ENCODE measurements at regions not wholly inside any gene's neighbourhood (a gene's known extent, or its start where the extent isn't known, plus 50 kb on each side); places are given as distances from the start of the nearest gene placed in this dataset.
A peak's percentile ranks its signal among the peaks of the same experiment; 100 is the strongest.
"Not testable (repeated sequence)": the region's sequence is repeated elsewhere in the genome, so short reads cannot be mapped to it uniquely, and the experiment has no call there.

- H3K27me3 ChIP-seq (replicated peaks in 2 of 5; ENCODE audit: control insufficient read depth in 4 of 5, insufficient read depth in 5 of 5, low read length in 4 of 5); H3K4me1 ChIP-seq (ENCODE audit: control extremely low read depth in 1 of 4, control insufficient read depth in 4 of 4, insufficient read depth in 4 of 4, low read length in 3 of 4); H3K4me3 ChIP-seq (ENCODE audit: control insufficient read depth in 1 of 7, extremely low read depth in 1 of 7, insufficient read depth in 4 of 7, low read depth in 2 of 7, low read length in 6 of 7); CTCF ChIA-PET; H3K9me3 ChIP-seq (ENCODE audit: control extremely low read depth in 1 of 5, control insufficient read depth in 4 of 5, insufficient read depth in 2 of 5, low read depth in 1 of 5, low read length in 4 of 5); POLR2A ChIA-PET; H3K27ac ChIP-seq (ENCODE audit: insufficient read depth in 1 of 2, low read depth in 1 of 2, low read length in 2 of 2, poor library complexity in 1 of 2, severe bottlenecking in 2 of 2); H3K36me3 ChIP-seq (ENCODE audit: control insufficient read depth in 4 of 4, insufficient read depth in 4 of 4, low read length in 3 of 4): not testable (repeated sequence)
- DNase-seq: peak; percentile 5 to 70 (median 56)
- 83% methylated on average over 24 of the region's 39 CpGs for WGBS (ENCODE audit: insufficient coverage)
These were observed 190.7 kb upstream of the VIPR2 start for GRCh38 chr7:159335181-159335926.

- H3K27ac ChIP-seq (ENCODE audit: insufficient read depth in 1 of 2, low read depth in 1 of 2, low read length in 2 of 2, poor library complexity in 1 of 2, severe bottlenecking in 2 of 2); H3K36me3 ChIP-seq (ENCODE audit: control insufficient read depth in 4 of 4, insufficient read depth in 4 of 4, low read length in 3 of 4); CTCF ChIA-PET; H3K4me3 ChIP-seq (ENCODE audit: control insufficient read depth in 1 of 7, extremely low read depth in 1 of 7, insufficient read depth in 4 of 7, low read depth in 2 of 7, low read length in 6 of 7); POLR2A ChIA-PET; H3K4me1 ChIP-seq (ENCODE audit: control extremely low read depth in 1 of 4, control insufficient read depth in 4 of 4, insufficient read depth in 4 of 4, low read length in 3 of 4); H3K27me3 ChIP-seq (replicated peaks in 2 of 5; ENCODE audit: control insufficient read depth in 4 of 5, insufficient read depth in 5 of 5, low read length in 4 of 5); DNase-seq: not testable (repeated sequence)
- WGBS (ENCODE audit: insufficient coverage): no CpG with 5 or more reads among the region's 1 CpG
- H3K9me3 ChIP-seq (ENCODE audit: control extremely low read depth in 1 of 5, control insufficient read depth in 4 of 5, insufficient read depth in 2 of 5, low read depth in 1 of 5, low read length in 4 of 5): peaks cover 0 to 15% (median 2%) of the 10 kb centered on the region in 5 experiments
These were observed 188.3 kb upstream of the VIPR2 start for GRCh38 chr7:159332854-159333479.

GRCh38 chr7:159331462-159331861, 186.8 kb upstream of the VIPR2 start:
- POLR2A ChIA-PET: no interaction called here
- no peaks in the 10 kb centered on the region for H3K4me1 ChIP-seq (ENCODE audit: control extremely low read depth in 1 of 4, control insufficient read depth in 4 of 4, insufficient read depth in 4 of 4, low read length in 3 of 4)
- no peaks in the 10 kb centered on the region for H3K36me3 ChIP-seq (ENCODE audit: control insufficient read depth in 4 of 4, insufficient read depth in 4 of 4, low read length in 3 of 4)
- peaks cover 2 to 30% (median 7%) of the 10 kb centered on the region in 5 experiments for H3K9me3 ChIP-seq (ENCODE audit: control extremely low read depth in 1 of 5, control insufficient read depth in 4 of 5, insufficient read depth in 2 of 5, low read depth in 1 of 5, low read length in 4 of 5)
- no peaks in the 10 kb centered on the region for H3K27me3 ChIP-seq (replicated peaks in 2 of 5; ENCODE audit: control insufficient read depth in 4 of 5, insufficient read depth in 5 of 5, low read length in 4 of 5)
- H3K27ac ChIP-seq (ENCODE audit: insufficient read depth in 1 of 2, low read depth in 1 of 2, low read length in 2 of 2, poor library complexity in 1 of 2, severe bottlenecking in 2 of 2): no peak overlapping the region
- 10% methylated on average over 1 of the region's 2 CpGs for WGBS (ENCODE audit: insufficient coverage)
- DNase-seq: no peak
- H3K4me3 ChIP-seq (ENCODE audit: control insufficient read depth in 1 of 7, extremely low read depth in 1 of 7, insufficient read depth in 4 of 7, low read depth in 2 of 7, low read length in 6 of 7): no peak overlapping the region
- CTCF ChIA-PET: no interaction called here

GRCh38 chr7:159329818-159330378, 185.2 kb upstream of the VIPR2 start:
- Histone ChIP-seq H3K9me3 (ENCODE audit: control extremely low read depth in 1 of 5, control insufficient read depth in 4 of 5, insufficient read depth in 2 of 5, low read depth in 1 of 5, low read length in 4 of 5) (peaks cover 2 to 32% (median 7%) of the 10 kb centered on the region in 5 experiments), H3K27ac (ENCODE audit: insufficient read depth in 1 of 2, low read depth in 1 of 2, low read length in 2 of 2, poor library complexity in 1 of 2, severe bottlenecking in 2 of 2) (no peak overlapping the region), H3K4me1 (ENCODE audit: control extremely low read depth in 1 of 4, control insufficient read depth in 4 of 4, insufficient read depth in 4 of 4, low read length in 3 of 4) (no peaks in the 10 kb centered on the region), H3K36me3 (ENCODE audit: control insufficient read depth in 4 of 4, insufficient read depth in 4 of 4, low read length in 3 of 4) (no peaks in the 10 kb centered on the region), H3K4me3 (ENCODE audit: control insufficient read depth in 1 of 7, extremely low read depth in 1 of 7, insufficient read depth in 4 of 7, low read depth in 2 of 7, low read length in 6 of 7) (no peak overlapping the region), H3K27me3 (replicated peaks in 2 of 5; ENCODE audit: control insufficient read depth in 4 of 5, insufficient read depth in 5 of 5, low read length in 4 of 5) (no peaks in the 10 kb centered on the region)
- CTCF ChIA-PET: interaction anchor here (0.7 kb wide), 1 partner anchor 19 kb away, joined by 3 read pairs; no protein-coding TSS in a partner anchor
- POLR2A ChIA-PET: no interaction called here
- no peak for DNase-seq

GRCh38 chr7:159328096-159328495, 183.4 kb upstream of the VIPR2 start:
- H3K27me3 ChIP-seq (replicated peaks in 2 of 5; ENCODE audit: control insufficient read depth in 4 of 5, insufficient read depth in 5 of 5, low read length in 4 of 5): no peaks in the 10 kb centered on the region
- DNase-seq: peak; percentile 8 to 42 (median 42)
- peaks cover under 1 to 32% (median 7%) of the 10 kb centered on the region in 5 experiments for H3K9me3 ChIP-seq (ENCODE audit: control extremely low read depth in 1 of 5, control insufficient read depth in 4 of 5, insufficient read depth in 2 of 5, low read depth in 1 of 5, low read length in 4 of 5)
- no peak overlapping the region for H3K4me3 ChIP-seq (ENCODE audit: control insufficient read depth in 1 of 7, extremely low read depth in 1 of 7, insufficient read depth in 4 of 7, low read depth in 2 of 7, low read length in 6 of 7)
- no peak overlapping the region for H3K27ac ChIP-seq (ENCODE audit: insufficient read depth in 1 of 2, low read depth in 1 of 2, low read length in 2 of 2, poor library complexity in 1 of 2, severe bottlenecking in 2 of 2)
- no peaks in the 10 kb centered on the region for H3K4me1 ChIP-seq (ENCODE audit: control extremely low read depth in 1 of 4, control insufficient read depth in 4 of 4, insufficient read depth in 4 of 4, low read length in 3 of 4)
- H3K36me3 ChIP-seq (ENCODE audit: control insufficient read depth in 4 of 4, insufficient read depth in 4 of 4, low read length in 3 of 4): no peaks in the 10 kb centered on the region
- ChIA-PET CTCF (no interaction called here), POLR2A (no interaction called here)

- no peaks in the 10 kb centered on the region for H3K27me3 ChIP-seq (replicated peaks in 2 of 5; ENCODE audit: control insufficient read depth in 4 of 5, insufficient read depth in 5 of 5, low read length in 4 of 5)
These were observed 178.7 kb upstream of the VIPR2 start for GRCh38 chr7:159323359-159323758.

GRCh38 chr7:159321278-159321677, 176.6 kb upstream of the VIPR2 start:
- Histone ChIP-seq H3K4me3 (ENCODE audit: control insufficient read depth in 1 of 7, extremely low read depth in 1 of 7, insufficient read depth in 4 of 7, low read depth in 2 of 7, low read length in 6 of 7) (no peak overlapping the region), H3K36me3 (ENCODE audit: control insufficient read depth in 4 of 4, insufficient read depth in 4 of 4, low read length in 3 of 4) (no peaks in the 10 kb centered on the region), H3K9me3 (ENCODE audit: control extremely low read depth in 1 of 5, control insufficient read depth in 4 of 5, insufficient read depth in 2 of 5, low read depth in 1 of 5, low read length in 4 of 5) (peaks cover 0 to 15% (median 3%) of the 10 kb centered on the region in 5 experiments), H3K27me3 (replicated peaks in 2 of 5; ENCODE audit: control insufficient read depth in 4 of 5, insufficient read depth in 5 of 5, low read length in 4 of 5) (no peaks in the 10 kb centered on the region), H3K27ac (ENCODE audit: insufficient read depth in 1 of 2, low read depth in 1 of 2, low read length in 2 of 2, poor library complexity in 1 of 2, severe bottlenecking in 2 of 2) (no peak overlapping the region), H3K4me1 (ENCODE audit: control extremely low read depth in 1 of 4, control insufficient read depth in 4 of 4, insufficient read depth in 4 of 4, low read length in 3 of 4) (no peaks in the 10 kb centered on the region)
- 33% methylated on average over 1 of the region's 2 CpGs for WGBS (ENCODE audit: insufficient coverage)
- ChIA-PET CTCF (no interaction called here), POLR2A (no interaction called here)
- no peak for DNase-seq

More at GRCh38 chr7:159323359-159323758, 178.7 kb upstream of the VIPR2 start:
- Histone ChIP-seq H3K4me1 (ENCODE audit: control extremely low read depth in 1 of 4, control insufficient read depth in 4 of 4, insufficient read depth in 4 of 4, low read length in 3 of 4) (no peaks in the 10 kb centered on the region), H3K9me3 (ENCODE audit: control extremely low read depth in 1 of 5, control insufficient read depth in 4 of 5, insufficient read depth in 2 of 5, low read depth in 1 of 5, low read length in 4 of 5) (peaks cover 0 to 28% (median 7%) of the 10 kb centered on the region in 5 experiments), H3K4me3 (ENCODE audit: control insufficient read depth in 1 of 7, extremely low read depth in 1 of 7, insufficient read depth in 4 of 7, low read depth in 2 of 7, low read length in 6 of 7) (no peak overlapping the region), H3K27ac (ENCODE audit: insufficient read depth in 1 of 2, low read depth in 1 of 2, low read length in 2 of 2, poor library complexity in 1 of 2, severe bottlenecking in 2 of 2) (no peak overlapping the region), H3K36me3 (ENCODE audit: control insufficient read depth in 4 of 4, insufficient read depth in 4 of 4, low read length in 3 of 4) (no peaks in the 10 kb centered on the region)
- 100% methylated on average over 3 of the region's 4 CpGs for WGBS (ENCODE audit: insufficient coverage)
- POLR2A ChIA-PET: no interaction called here
- DNase-seq: no peak
- CTCF ChIA-PET: no interaction called here
